Liver (tissue), 8 donors: ENCODE measurements at regions not wholly inside any gene's neighbourhood (a gene's known extent, or its start where the extent isn't known, plus 50 kb on each side); places are given as distances from the start of the nearest gene placed in this dataset.
"Not testable (repeated sequence)": the region's sequence is repeated elsewhere in the genome, so short reads cannot be mapped to it uniquely, and the experiment has no call there.

Experiments
- DNase-seq: peaks from one replicate; pipeline ENCODE4 v3.0.0-alpha.2; 2017; ENCODE audit warnings: low spot score
- H3K27ac ChIP-seq, 2 donors: one replicate each; pipeline ENCODE4 v1.7.0; 2013; ENCODE audit warnings: inconsistent platforms in 2 of 2, low read length in 2 of 2, control low read depth in 1 of 2, low read depth in 1 of 2, mild to moderate bottlenecking in 1 of 2
- H3K27me3 ChIP-seq, 4 donors: one replicate each; pipeline versions ENCODE4 v1.6.1 to v1.7.0; 2013; ENCODE audit warnings: low read length in 3 of 4, inconsistent platforms in 1 of 4, mild to moderate bottlenecking in 1 of 4, moderate library complexity in 1 of 4; ENCODE audit not compliant: control insufficient read depth in 4 of 4, insufficient read depth in 4 of 4
- H3K36me3 ChIP-seq, 4 donors: one replicate each; pipeline versions ENCODE4 v1.6.1 to v1.7.0; 2013; ENCODE audit warnings: low read length in 3 of 4, mild to moderate bottlenecking in 3 of 4, low read depth in 1 of 4, moderate library complexity in 1 of 4; ENCODE audit not compliant: control insufficient read depth in 4 of 4, insufficient read depth in 3 of 4
- H3K4me1 ChIP-seq, 4 donors: one replicate each; pipeline versions ENCODE4 v1.6.1 to v1.7.0; 2013; ENCODE audit warnings: low read length in 3 of 4, mild to moderate bottlenecking in 3 of 4, moderate library complexity in 1 of 4; ENCODE audit not compliant: control insufficient read depth in 4 of 4, insufficient read depth in 4 of 4
- H3K4me3 ChIP-seq, 3 donors: one replicate each; pipeline versions ENCODE4 v1.6.1 to v1.7.0; 2013; ENCODE audit warnings: low read length in 3 of 3, control low read depth in 1 of 3, low read depth in 1 of 3, mild to moderate bottlenecking in 1 of 3
- H3K9ac ChIP-seq, 2 donors: one replicate each; pipeline ENCODE4 v1.7.0; 2013; ENCODE audit warnings: low read length in 2 of 2, mild to moderate bottlenecking in 2 of 2, moderate library complexity in 2 of 2, control low read depth in 1 of 2, low read depth in 1 of 2
- H3K9me3 ChIP-seq, 4 donors: one replicate each; pipeline versions ENCODE4 v1.6.1 to v1.7.0; 2013; ENCODE audit warnings: low read length in 3 of 4; ENCODE audit not compliant: control insufficient read depth in 4 of 4
- ATF3 ChIP-seq: IDR thresholded peaks from 2 replicates; pipeline ENCODE4 v1.6.1; 2016; ENCODE audit warnings: antibody characterized with exemption
- CTCF ChIP-seq: fragments of 150-350 bp; IDR thresholded peaks from 2 replicates; pipeline ENCODE4 v1.5.1; 2017; ENCODE audit warnings: improper control_type of control experiment, low read depth, low read length; ENCODE audit not compliant: missing input control
- FOXA1 ChIP-seq: IDR thresholded peaks from 2 replicates; pipeline ENCODE4 v1.6.1; 2016; ENCODE audit warnings: antibody characterized with exemption
- FOXA2 ChIP-seq: IDR thresholded peaks from 2 replicates; pipeline ENCODE4 v1.6.1; 2016; ENCODE audit warnings: antibody characterized with exemption
- GABPA ChIP-seq, 2 donors: IDR thresholded peaks in 1 of 2; conservative IDR thresholded peaks in 1 of 2; 2 replicates each; pipeline ENCODE4 v1.6.1; 2016; ENCODE audit warnings: antibody characterized with exemption in 2 of 2, mild to moderate bottlenecking in 1 of 2, moderate library complexity in 1 of 2
- HNF4A ChIP-seq, 2 donors: conservative IDR thresholded peaks; 2 replicates each; pipeline ENCODE4 v1.6.1; 2016; ENCODE audit warnings: antibody characterized with exemption in 2 of 2, mild to moderate bottlenecking in 2 of 2
- JUND ChIP-seq, 2 donors: IDR thresholded peaks; 2 replicates each; pipeline ENCODE4 v1.6.1; 2016; ENCODE audit warnings: antibody characterized with exemption in 2 of 2
- MAX ChIP-seq: IDR thresholded peaks from 2 replicates; pipeline ENCODE4 v1.6.1; 2016; ENCODE audit warnings: antibody characterized with exemption
- NR2F2 ChIP-seq: IDR thresholded peaks from 2 replicates; pipeline ENCODE4 v1.6.1; 2016; ENCODE audit warnings: antibody characterized with exemption
- RAD21 ChIP-seq, 2 donors: IDR thresholded peaks; 2 replicates each; pipeline ENCODE4 v1.6.1; 2016; ENCODE audit warnings: antibody characterized with exemption in 2 of 2, mild to moderate bottlenecking in 2 of 2
- REST ChIP-seq: IDR thresholded peaks from 2 replicates; pipeline ENCODE4 v1.6.1; 2016; ENCODE audit warnings: antibody characterized with exemption, mild to moderate bottlenecking
- RXRA ChIP-seq, 2 donors: IDR thresholded peaks; 2 replicates each; pipeline ENCODE4 v1.6.1; 2017 to 2018; ENCODE audit warnings: antibody characterized with exemption in 2 of 2, mild to moderate bottlenecking in 1 of 2
- SP1 ChIP-seq: IDR thresholded peaks from 2 replicates; pipeline ENCODE4 v1.6.1; 2018; ENCODE audit warnings: antibody characterized with exemption, mild to moderate bottlenecking
- TAF1 ChIP-seq: conservative IDR thresholded peaks from 2 replicates; pipeline ENCODE4 v1.6.1; 2016; ENCODE audit warnings: antibody characterized with exemption, mild to moderate bottlenecking
- YY1 ChIP-seq: IDR thresholded peaks from 2 replicates; pipeline ENCODE4 v1.6.1; 2016; ENCODE audit warnings: antibody characterized with exemption, mild to moderate bottlenecking
- ZBTB33 ChIP-seq: IDR thresholded peaks from 2 replicates; pipeline ENCODE4 v1.6.1; 2016; ENCODE audit warnings: antibody characterized with exemption
- WGBS: extraction: QIAGEN DNeasy Blood & Tissue Kit; methylation state at CpG from one replicate; pipeline ENCODE4 v1.1.7; 2013; 5-methylcytosine and 5-hydroxymethylcytosine counted together
- donor health status: healthy.
- donor health status: healthy.
- donor health status: healthy.
- donor health status: healthy.
- donor health status: healthy.

GRCh38 chr21:27525780-27526179 is 558.9 kb upstream of the ADAMTS5 start:
- Histone ChIP-seq H3K36me3 (no peaks in the 10 kb centered on the region), H3K9me3 (no peaks in the 10 kb centered on the region), H3K27ac (no peak overlapping the region), H3K4me3 (no peak overlapping the region), H3K4me1 (no peaks in the 10 kb centered on the region), H3K9ac (no peak overlapping the region), H3K27me3 (no peaks in the 10 kb centered on the region)
- no peak for TF ChIP-seq ATF3
- no peak for TF ChIP-seq FOXA2
- TF ChIP-seq REST = no peak
- no peak for TF ChIP-seq RAD21 (IDR thresholded peaks at IDR 0.05)
- no peak for TF ChIP-seq JUND (IDR thresholded peaks at IDR 0.05)
- TF ChIP-seq YY1 = no peak
- TF ChIP-seq HNF4A (conservative IDR thresholded peaks at IDR 0.05) = no peak
- no peak for DNase-seq
- 73% methylated on average over 4 of the region's 4 CpGs for WGBS

- no peak for TF ChIP-seq JUND (IDR thresholded peaks at IDR 0.05)
- no peak for TF ChIP-seq RXRA (IDR thresholded peaks at IDR 0.05)
- TF ChIP-seq HNF4A (conservative IDR thresholded peaks at IDR 0.05) = no peak
- TF ChIP-seq CTCF = no peak
- TF ChIP-seq MAX = no peak
- TF ChIP-seq YY1 = no peak
- no peak for TF ChIP-seq FOXA1
- no peak for TF ChIP-seq ZBTB33
- TF ChIP-seq GABPA (IDR thresholded peaks at IDR 0.05 in 1 of 2, conservative IDR thresholded peaks at IDR 0.05 in 1 of 2) = no peak
- TF ChIP-seq SP1 = no peak
- TF ChIP-seq TAF1 = no peak
- no peak for TF ChIP-seq NR2F2
- no peak for TF ChIP-seq RAD21 (IDR thresholded peaks at IDR 0.05)
- no peak for TF ChIP-seq ATF3
- TF ChIP-seq FOXA2 = no peak
- H3K27me3 ChIP-seq = no peaks in the 10 kb centered on the region
- H3K4me1 ChIP-seq = no peaks in the 10 kb centered on the region
- H3K27ac ChIP-seq = no peak overlapping the region
- peaks cover 0 to 4% (median 1%) of the 10 kb centered on the region in 4 donors for H3K9me3 ChIP-seq
- DNase-seq = no peak
- no peak overlapping the region for H3K9ac ChIP-seq
- H3K36me3 ChIP-seq = no peaks in the 10 kb centered on the region
- no peak overlapping the region for H3K4me3 ChIP-seq
Observed at GRCh38 chr21:27519361-27519760, 552.5 kb upstream of the ADAMTS5 start.

- H3K9ac ChIP-seq, H3K4me3 ChIP-seq, H3K36me3 ChIP-seq, DNase-seq, H3K27ac ChIP-seq, H3K27me3 ChIP-seq, H3K9me3 ChIP-seq, H3K4me1 ChIP-seq: not testable (repeated sequence)
- 61% methylated on average over 2 of the region's 2 CpGs for WGBS
Observed at GRCh38 chr21:27517177-27517576, 550.3 kb upstream of the ADAMTS5 start.
